ENCODE measurements at regions not wholly inside any gene's neighbourhood (a gene's known extent, or its start where the extent isn't known, plus 50 kb on each side); places are given as distances from the start of the nearest gene placed in this dataset.

DNA sequence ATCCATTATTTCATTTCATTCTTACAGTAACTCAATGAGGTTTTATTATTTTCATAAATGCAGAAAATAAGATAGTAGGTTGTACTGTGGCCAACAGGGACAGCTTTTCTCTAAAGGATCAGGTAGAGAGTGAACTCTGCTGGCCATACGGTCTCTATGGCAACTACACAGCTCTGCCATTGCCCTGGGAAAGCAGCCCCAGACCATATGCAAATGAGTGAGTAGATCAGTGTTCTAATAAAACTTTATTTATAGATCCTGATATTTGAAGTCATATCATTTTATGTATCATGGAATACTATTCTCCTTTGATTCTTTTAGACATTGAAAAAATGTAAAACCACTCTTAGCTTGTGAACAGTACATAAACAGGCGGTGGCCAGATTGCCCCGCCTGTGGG is 192.5 kb upstream of the RREB1 start:
- no peak overlapping the region for H3K27ac ChIP-seq (ENCODE audit: low read depth, low read length, poor library complexity, severe bottlenecking)
- no peaks in the 10 kb centered on the region for H3K9me3 ChIP-seq (ENCODE audit: low read depth, low read length, poor library complexity, severe bottlenecking)
- CTCF ChIA-PET = interaction anchor here (0.6 kb wide), 1 partner anchor 294 kb away, joined by 7 read pairs; no protein-coding TSS in a partner anchor
- no peak for DNase-seq (ENCODE audit: low spot score)
- H3K27me3 ChIP-seq (replicated peaks; ENCODE audit: insufficient read depth, low read depth, low read length, poor library complexity) = no peaks in the 10 kb centered on the region
- intact Hi-C loops (cut with micrococcal nuclease; ENCODE audit: unreplicated experiment) = no loop called here
- TF ChIP-seq CTCF (conservative IDR thresholded peaks at IDR 0.05; ENCODE audit: low read depth, low read length) (no peak), EZH2 (IDR thresholded peaks at IDR 0.05; ENCODE audit: borderline replicate concordance, low read depth, low read length, poor library complexity, severe bottlenecking) (no peak)
- no peak overlapping the region for H3K4me3 ChIP-seq (ENCODE audit: low read depth, low read length, poor library complexity, severe bottlenecking)
- POLR2A ChIA-PET (ENCODE audit: low non-redundant PET) = interaction anchor here (0.6 kb wide), 1 partner anchor 14 kb away, joined by 3 read pairs; no protein-coding TSS in a partner anchor
- H3K4me1 ChIP-seq (ENCODE audit: insufficient read depth, low read length, poor library complexity, severe bottlenecking) = peaks cover 11% of the 10 kb centered on the region
- no TSS peak for BruUV-seq (replicated peaks)
- no peaks in the 10 kb centered on the region for H3K36me3 ChIP-seq (ENCODE audit: insufficient read depth, low read length, poor library complexity, severe bottlenecking)

DNA sequence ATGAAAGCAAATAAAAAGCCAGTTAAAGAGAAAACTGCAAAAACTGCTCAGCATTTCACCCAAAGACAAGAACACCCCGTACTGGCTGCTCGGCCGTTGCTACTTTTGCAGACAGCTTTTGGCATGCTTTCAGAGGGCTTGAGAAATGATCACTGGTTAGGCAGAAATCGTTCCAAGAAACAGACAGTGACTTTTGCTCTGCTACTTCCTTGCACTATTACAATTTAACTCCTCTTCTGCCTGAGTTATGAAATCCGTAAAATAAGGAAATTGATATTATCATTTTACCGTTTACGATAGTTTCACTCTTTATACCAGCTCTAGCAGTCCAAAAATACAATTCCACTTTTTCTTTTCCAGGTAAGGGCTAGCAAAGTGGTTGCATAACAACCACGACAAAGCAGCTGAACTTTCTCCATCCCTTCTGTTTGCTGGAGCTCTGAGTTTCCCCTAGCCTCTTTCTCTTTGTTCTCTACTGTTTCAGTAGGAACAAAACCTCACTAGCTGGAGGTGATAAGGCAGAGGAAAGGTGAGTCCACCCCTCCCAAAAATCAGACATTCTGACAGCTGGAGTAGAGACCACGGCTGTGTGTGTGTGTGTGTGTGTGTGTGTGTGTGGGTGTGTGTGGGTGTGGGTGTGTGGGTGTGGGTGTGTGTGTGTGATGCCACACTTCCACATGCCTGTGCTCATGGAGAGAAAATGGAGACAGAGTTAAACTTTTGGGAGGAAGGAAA is 191.8 kb upstream of the RREB1 start:
- CTCF ChIA-PET = interaction anchor here (0.6 kb wide), 1 partner anchor 294 kb away, joined by 7 read pairs; no protein-coding TSS in a partner anchor
- H3K4me1 ChIP-seq (ENCODE audit: insufficient read depth, low read length, poor library complexity, severe bottlenecking) = peaks cover 11% of the 10 kb centered on the region
- no peaks in the 10 kb centered on the region for H3K9me3 ChIP-seq (ENCODE audit: low read depth, low read length, poor library complexity, severe bottlenecking)
- TF ChIP-seq CTCF (conservative IDR thresholded peaks at IDR 0.05; ENCODE audit: low read depth, low read length) (no peak), EZH2 (IDR thresholded peaks at IDR 0.05; ENCODE audit: borderline replicate concordance, low read depth, low read length, poor library complexity, severe bottlenecking) (no peak)
- POLR2A ChIA-PET (ENCODE audit: low non-redundant PET) = interaction anchor here (0.6 kb wide), 1 partner anchor 15 kb away, joined by 3 read pairs; no protein-coding TSS in a partner anchor
- H3K4me3 ChIP-seq (ENCODE audit: low read depth, low read length, poor library complexity, severe bottlenecking) = no peak overlapping the region
- H3K36me3 ChIP-seq (ENCODE audit: insufficient read depth, low read length, poor library complexity, severe bottlenecking) = no peaks in the 10 kb centered on the region
- intact Hi-C loops (cut with micrococcal nuclease; ENCODE audit: unreplicated experiment) = no loop called here
- DNase-seq (ENCODE audit: low spot score) = no peak
- no TSS peak for BruUV-seq (replicated peaks)
- H3K27ac ChIP-seq (ENCODE audit: low read depth, low read length, poor library complexity, severe bottlenecking) = no peak overlapping the region
- no peaks in the 10 kb centered on the region for H3K27me3 ChIP-seq (replicated peaks; ENCODE audit: insufficient read depth, low read depth, low read length, poor library complexity)

- H3K36me3 ChIP-seq (ENCODE audit: insufficient read depth, low read length, poor library complexity, severe bottlenecking) = no peaks in the 10 kb centered on the region
- H3K27ac ChIP-seq (ENCODE audit: low read depth, low read length, poor library complexity, severe bottlenecking) = no peak overlapping the region
- H3K9me3 ChIP-seq (ENCODE audit: low read depth, low read length, poor library complexity, severe bottlenecking) = no peaks in the 10 kb centered on the region
- no TSS peak for BruUV-seq (replicated peaks)
- no peaks in the 10 kb centered on the region for H3K27me3 ChIP-seq (replicated peaks; ENCODE audit: insufficient read depth, low read depth, low read length, poor library complexity)
- peaks cover 11% of the 10 kb centered on the region for H3K4me1 ChIP-seq (ENCODE audit: insufficient read depth, low read length, poor library complexity, severe bottlenecking)
- DNase-seq (ENCODE audit: low spot score) = no peak
- no peak overlapping the region for H3K4me3 ChIP-seq (ENCODE audit: low read depth, low read length, poor library complexity, severe bottlenecking)
- intact Hi-C loops (cut with micrococcal nuclease; ENCODE audit: unreplicated experiment) = no loop called here
- POLR2A ChIA-PET (ENCODE audit: low non-redundant PET) = no interaction called here
- no peak for TF ChIP-seq EZH2 (IDR thresholded peaks at IDR 0.05; ENCODE audit: borderline replicate concordance, low read depth, low read length, poor library complexity, severe bottlenecking)
- no peak for TF ChIP-seq CTCF (conservative IDR thresholded peaks at IDR 0.05; ENCODE audit: low read depth, low read length)
- CTCF ChIA-PET = no interaction called here
Measured at GRCh38 chr6:6916598-6916997, 191.2 kb upstream of the RREB1 start.
